ENCODE measurements at regions not wholly inside any gene's neighbourhood (a gene's known extent, or its start where the extent isn't known, plus 50 kb on each side); places are given as distances from the start of the nearest gene placed in this dataset.

GRCh38 chr11:129720156-129720555, 95.5 kb upstream of the TMEM45B start:
- no peaks in the 10 kb centered on the region for H3K4me1 Mint-ChIP-seq
- H3K9me3 Mint-ChIP-seq = no peaks in the 10 kb centered on the region
- DNase-seq (no peak), ATAC-seq (ENCODE audit: low read depth) (no peak)
- peaks cover 2% of the 10 kb centered on the region for H3K27me3 Mint-ChIP-seq
- no peak for TF ChIP-seq CTCF (IDR thresholded peaks at IDR 0.05)
- CTCF ChIA-PET = no interaction called here
- intact Hi-C loops (cut with micrococcal nuclease) = no loop called here
- H3K27ac Mint-ChIP-seq = no peak overlapping the region
- POLR2A ChIA-PET = no interaction called here
- no peak overlapping the region for H3K4me3 Mint-ChIP-seq
- no peaks in the 10 kb centered on the region for H3K36me3 Mint-ChIP-seq (ENCODE audit: low read depth)

- H3K4me1 Mint-ChIP-seq = no peaks in the 10 kb centered on the region
- ATAC-seq (ENCODE audit: low read depth) (no peak), DNase-seq (no peak)
- no peaks in the 10 kb centered on the region for H3K36me3 Mint-ChIP-seq (ENCODE audit: low read depth)
- ChIA-PET POLR2A (no interaction called here), CTCF (no interaction called here)
- no peak for TF ChIP-seq CTCF (IDR thresholded peaks at IDR 0.05)
- no peak overlapping the region for H3K4me3 Mint-ChIP-seq
- intact Hi-C loops (cut with micrococcal nuclease) = no loop called here
- H3K9me3 Mint-ChIP-seq = no peaks in the 10 kb centered on the region
- H3K27ac Mint-ChIP-seq = no peak overlapping the region
- no peaks in the 10 kb centered on the region for H3K27me3 Mint-ChIP-seq
Measured at GRCh38 chr11:129720994-129721393, 94.7 kb upstream of the TMEM45B start.

GRCh38 chr11:129721685-129722084, 94.0 kb upstream of the TMEM45B start:
- no peaks in the 10 kb centered on the region for H3K4me1 Mint-ChIP-seq
- ChIA-PET CTCF (no interaction called here), POLR2A (no interaction called here)
- no peaks in the 10 kb centered on the region for H3K9me3 Mint-ChIP-seq
- no peaks in the 10 kb centered on the region for H3K27me3 Mint-ChIP-seq
- no peak overlapping the region for H3K27ac Mint-ChIP-seq
- DNase-seq (no peak), ATAC-seq (ENCODE audit: low read depth) (no peak)
- TF ChIP-seq CTCF (IDR thresholded peaks at IDR 0.05) = no peak
- H3K4me3 Mint-ChIP-seq = no peak overlapping the region
- H3K36me3 Mint-ChIP-seq (ENCODE audit: low read depth) = no peaks in the 10 kb centered on the region
- intact Hi-C loops (cut with micrococcal nuclease) = no loop called here

- H3K4me1 Mint-ChIP-seq = no peaks in the 10 kb centered on the region
- H3K27me3 Mint-ChIP-seq = no peaks in the 10 kb centered on the region
- CTCF ChIA-PET = no interaction called here
- no peak overlapping the region for H3K27ac Mint-ChIP-seq
- POLR2A ChIA-PET = no interaction called here
- no peaks in the 10 kb centered on the region for H3K36me3 Mint-ChIP-seq (ENCODE audit: low read depth)
- intact Hi-C loops (cut with micrococcal nuclease) = no loop called here
- ATAC-seq (ENCODE audit: low read depth) (no peak), DNase-seq (no peak)
- no peak for TF ChIP-seq CTCF (IDR thresholded peaks at IDR 0.05)
- no peak overlapping the region for H3K4me3 Mint-ChIP-seq
- H3K9me3 Mint-ChIP-seq = no peaks in the 10 kb centered on the region
Measured at GRCh38 chr11:129722529-129722928, 93.1 kb upstream of the TMEM45B start.

- no peak overlapping the region for H3K4me3 Mint-ChIP-seq
- H3K36me3 Mint-ChIP-seq (ENCODE audit: low read depth) = no peaks in the 10 kb centered on the region
- H3K4me1 Mint-ChIP-seq = no peaks in the 10 kb centered on the region
- DNase-seq = no peak
- ATAC-seq (ENCODE audit: low read depth) = no peak
- H3K27me3 Mint-ChIP-seq = no peaks in the 10 kb centered on the region
- H3K27ac Mint-ChIP-seq = no peak overlapping the region
- ChIA-PET CTCF (no interaction called here), POLR2A (no interaction called here)
- TF ChIP-seq CTCF (IDR thresholded peaks at IDR 0.05) = no peak
- no peaks in the 10 kb centered on the region for H3K9me3 Mint-ChIP-seq
- intact Hi-C loops (cut with micrococcal nuclease) = no loop called here
Measured at GRCh38 chr11:129723146-129723760, 92.4 kb upstream of the TMEM45B start.

Data from activated B cell treated with CpG ODN at 0.5 μM for 24 hours (primary cell).